Skeletal muscle cell (primary cell): ENCODE measurements at regions not wholly inside any gene's neighbourhood (a gene's known extent, or its start where the extent isn't known, plus 50 kb on each side); places are given as distances from the start of the nearest gene placed in this dataset.

ENCODE experiments used
- DNase-seq: peaks from one replicate; pipeline ENCODE4 v3.0.0-alpha.2; 2010; ENCODE audit warnings: low read depth
- H3K4me3 ChIP-seq: 2 replicates; pipeline ENCODE4 v1.5.1; 2011; ENCODE audit warnings: low read depth, mild to moderate bottlenecking, control low read depth, low read length, moderate library complexity

- DNase-seq, result no peak
- H3K4me3 ChIP-seq, result no peak overlapping the region
These were observed 1017.6 kb downstream of the SORCS3 start for GRCh38 chr10:105658696-105659095.

- H3K4me3 ChIP-seq, result no peak overlapping the region
- DNase-seq, result no peak
These were observed 1015.8 kb downstream of the SORCS3 start for GRCh38 chr10:105656856-105657255.

GRCh38 chr10:105650306-105650705 is 1009.2 kb downstream of the SORCS3 start:
- no peak for DNase-seq
- no peak overlapping the region for H3K4me3 ChIP-seq

- no peak overlapping the region for H3K4me3 ChIP-seq
- DNase-seq, result no peak
These were observed 1006.3 kb downstream of the SORCS3 start for GRCh38 chr10:105647354-105647753.

- H3K4me3 ChIP-seq, result no peak overlapping the region
- DNase-seq, result no peak
These were observed 1003.9 kb downstream of the SORCS3 start for GRCh38 chr10:105644978-105645377.

- DNase-seq, result no peak
- H3K4me3 ChIP-seq, result no peak overlapping the region
These were observed 1003.5 kb downstream of the SORCS3 start for GRCh38 chr10:105644559-105644958.

- no peak overlapping the region for H3K4me3 ChIP-seq
- DNase-seq, result no peak
These were observed 1003.0 kb downstream of the SORCS3 start for GRCh38 chr10:105644091-105644490.

- H3K4me3 ChIP-seq, result no peak overlapping the region
- DNase-seq, result no peak
These were observed 1002.6 kb downstream of the SORCS3 start for GRCh38 chr10:105643660-105644059.

GRCh38 chr10:105634281-105634680 is 993.2 kb downstream of the SORCS3 start:
- no peak for DNase-seq
- H3K4me3 ChIP-seq, result no peak overlapping the region

- DNase-seq, result no peak
- no peak overlapping the region for H3K4me3 ChIP-seq
These were observed 974.8 kb downstream of the SORCS3 start for GRCh38 chr10:105615715-105616365.

GRCh38 chr10:105611244-105611798 is 970.2 kb downstream of the SORCS3 start:
- no peak for DNase-seq
- no peak overlapping the region for H3K4me3 ChIP-seq

GRCh38 chr10:105609451-105609850 is 968.4 kb downstream of the SORCS3 start:
- DNase-seq, result no peak
- H3K4me3 ChIP-seq, result no peak overlapping the region

- no peak for DNase-seq
- H3K4me3 ChIP-seq, result no peak overlapping the region
These were observed 964.8 kb downstream of the SORCS3 start for GRCh38 chr10:105605918-105606317.

- no peak overlapping the region for H3K4me3 ChIP-seq
- no peak for DNase-seq
These were observed 964.0 kb downstream of the SORCS3 start for GRCh38 chr10:105605104-105605503.

- no peak for DNase-seq
- H3K4me3 ChIP-seq, result no peak overlapping the region
These were observed 957.1 kb downstream of the SORCS3 start for GRCh38 chr10:105598207-105598606.

GRCh38 chr10:105597312-105597711 is 956.2 kb downstream of the SORCS3 start:
- H3K4me3 ChIP-seq, result no peak overlapping the region
- no peak for DNase-seq

- DNase-seq, result no peak
- H3K4me3 ChIP-seq, result no peak overlapping the region
These were observed 955.7 kb downstream of the SORCS3 start for GRCh38 chr10:105596749-105597148.

- H3K4me3 ChIP-seq, result no peak overlapping the region
- DNase-seq, result no peak
These were observed 953.2 kb downstream of the SORCS3 start for GRCh38 chr10:105594296-105594695.

- no peak overlapping the region for H3K4me3 ChIP-seq
- no peak for DNase-seq
These were observed 951.4 kb downstream of the SORCS3 start for GRCh38 chr10:105592468-105592867.

GRCh38 chr10:105586451-105587098 is 945.5 kb downstream of the SORCS3 start:
- DNase-seq, result no peak
- H3K4me3 ChIP-seq, result no peak overlapping the region

- H3K4me3 ChIP-seq, result no peak overlapping the region
- no peak for DNase-seq
These were observed 944.7 kb downstream of the SORCS3 start for GRCh38 chr10:105585753-105586152.
